ENCODE measurements at regions not wholly inside any gene's neighbourhood (a gene's known extent, or its start where the extent isn't known, plus 50 kb on each side); places are given as distances from the start of the nearest gene placed in this dataset.
"Not testable (repeated sequence)": the region's sequence is repeated elsewhere in the genome, so short reads cannot be mapped to it uniquely, and the experiment has no call there.

DNA sequence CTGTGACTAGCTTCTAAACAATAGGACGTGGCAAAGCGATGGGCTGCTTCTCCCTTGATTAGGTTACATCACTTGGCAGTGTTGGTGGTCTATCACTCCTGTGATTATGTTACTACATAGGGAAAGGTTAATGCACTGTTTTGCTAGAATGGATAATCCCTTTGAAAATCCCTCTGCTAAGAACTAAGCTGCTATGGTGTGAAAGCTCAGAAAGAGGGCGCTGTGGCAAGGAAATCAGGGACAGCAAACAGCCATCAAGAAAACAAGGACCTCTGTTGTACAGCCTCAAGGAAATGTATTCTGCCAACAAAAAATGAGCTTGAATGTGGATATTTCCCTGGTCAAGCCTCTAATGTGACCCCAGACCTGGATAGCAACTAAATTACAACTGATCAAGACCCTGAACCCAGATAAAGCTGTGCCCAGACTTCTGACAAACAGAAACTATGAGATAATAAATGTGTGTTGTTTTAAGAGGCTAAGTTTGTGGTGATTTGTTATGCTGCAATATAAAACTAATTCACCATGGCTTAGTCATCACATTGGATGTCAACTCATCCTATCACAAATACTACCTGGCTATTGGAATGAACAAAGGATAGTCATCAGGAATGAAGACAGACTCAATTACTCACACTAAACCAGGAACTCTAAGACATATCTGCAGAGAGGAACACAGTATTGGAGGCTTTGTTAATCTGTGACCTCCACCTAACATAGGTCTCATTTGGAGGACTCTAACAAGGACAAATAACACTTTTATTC is 1215.9 kb downstream of the EFNA5 start:
- in situ Hi-C loops (cut with HindIII; ENCODE audit: low pct_ligation_motif_present, low sequenced_read_pairs), result no loop called here
- peak; percentile 49 for DNase-seq
- no peaks in the 10 kb centered on the region for H3K27me3 ChIP-seq (replicated peaks)
- no peaks in the 10 kb centered on the region for H3K36me3 ChIP-seq (replicated peaks)
- no peak overlapping the region for H3K4me3 ChIP-seq (ENCODE audit: low read depth, low read length)
- H3K27ac ChIP-seq, result no peak overlapping the region
- TF ChIP-seq, protein P1, sequence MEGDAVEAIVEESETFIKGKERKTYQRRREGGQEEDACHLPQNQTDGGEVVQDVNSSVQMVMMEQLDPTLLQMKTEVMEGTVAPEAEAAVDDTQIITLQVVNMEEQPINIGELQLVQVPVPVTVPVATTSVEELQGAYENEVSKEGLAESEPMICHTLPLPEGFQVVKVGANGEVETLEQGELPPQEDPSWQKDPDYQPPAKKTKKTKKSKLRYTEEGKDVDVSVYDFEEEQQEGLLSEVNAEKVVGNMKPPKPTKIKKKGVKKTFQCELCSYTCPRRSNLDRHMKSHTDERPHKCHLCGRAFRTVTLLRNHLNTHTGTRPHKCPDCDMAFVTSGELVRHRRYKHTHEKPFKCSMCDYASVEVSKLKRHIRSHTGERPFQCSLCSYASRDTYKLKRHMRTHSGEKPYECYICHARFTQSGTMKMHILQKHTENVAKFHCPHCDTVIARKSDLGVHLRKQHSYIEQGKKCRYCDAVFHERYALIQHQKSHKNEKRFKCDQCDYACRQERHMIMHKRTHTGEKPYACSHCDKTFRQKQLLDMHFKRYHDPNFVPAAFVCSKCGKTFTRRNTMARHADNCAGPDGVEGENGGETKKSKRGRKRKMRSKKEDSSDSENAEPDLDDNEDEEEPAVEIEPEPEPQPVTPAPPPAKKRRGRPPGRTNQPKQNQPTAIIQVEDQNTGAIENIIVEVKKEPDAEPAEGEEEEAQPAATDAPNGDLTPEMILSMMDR (IDR thresholded peaks at IDR 0.05; ENCODE audit: low read depth, low read length, missing control alignments), result peak; percentile 79

- Histone ChIP-seq H3K27me3 (replicated peaks) (no peaks in the 10 kb centered on the region), H3K27ac (no peak overlapping the region), H3K4me3 (ENCODE audit: low read depth, low read length) (no peak overlapping the region), H3K36me3 (replicated peaks) (no peaks in the 10 kb centered on the region)
- DNase-seq, result no peak
- in situ Hi-C loops (cut with HindIII; ENCODE audit: low pct_ligation_motif_present, low sequenced_read_pairs), result no loop called here
- TF ChIP-seq, protein P1 (IDR thresholded peaks at IDR 0.05; ENCODE audit: low read depth, low read length, missing control alignments), result no peak
Measured at GRCh38 chr5:106454050-106454449, 1216.7 kb downstream of the EFNA5 start.

DNA sequence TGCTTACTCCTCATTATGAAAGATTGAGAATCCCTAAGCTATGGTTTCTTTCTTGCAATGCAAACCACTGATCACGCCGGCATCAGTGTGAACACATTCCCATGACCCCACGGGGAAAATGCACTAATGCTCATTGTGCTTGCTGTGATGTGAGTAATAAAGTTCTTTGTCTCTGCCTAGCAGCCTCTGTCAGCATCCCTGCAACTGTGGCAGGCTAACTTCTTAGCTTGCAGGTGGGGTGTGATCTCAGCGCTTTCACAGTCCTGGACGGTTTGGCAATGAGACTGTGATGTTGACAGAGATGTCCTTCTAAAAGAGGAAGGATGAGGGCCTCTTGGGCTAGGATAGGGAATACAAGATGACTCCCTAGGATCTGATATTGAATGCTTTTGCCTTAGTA is 1218.7 kb downstream of the EFNA5 start:
- TF ChIP-seq, protein P1 (IDR thresholded peaks at IDR 0.05; ENCODE audit: low read depth, low read length, missing control alignments), result no peak
- Histone ChIP-seq H3K36me3 (replicated peaks) (no peaks in the 10 kb centered on the region), H3K27ac (no peak overlapping the region), H3K4me3 (ENCODE audit: low read depth, low read length) (no peak overlapping the region), H3K27me3 (replicated peaks) (no peaks in the 10 kb centered on the region)
- DNase-seq, result no peak
- in situ Hi-C loops (cut with HindIII; ENCODE audit: low pct_ligation_motif_present, low sequenced_read_pairs), result no loop called here

- Histone ChIP-seq H3K36me3 (replicated peaks) (no peaks in the 10 kb centered on the region), H3K27me3 (replicated peaks) (no peaks in the 10 kb centered on the region), H3K27ac (no peak overlapping the region), H3K4me3 (ENCODE audit: low read depth, low read length) (no peak overlapping the region)
- no peak for DNase-seq
- TF ChIP-seq, protein P1 (IDR thresholded peaks at IDR 0.05; ENCODE audit: low read depth, low read length, missing control alignments), result no peak
- in situ Hi-C loops (cut with HindIII; ENCODE audit: low pct_ligation_motif_present, low sequenced_read_pairs), result no loop called here
Measured at GRCh38 chr5:106443746-106444145, 1227.0 kb downstream of the EFNA5 start.

DNA sequence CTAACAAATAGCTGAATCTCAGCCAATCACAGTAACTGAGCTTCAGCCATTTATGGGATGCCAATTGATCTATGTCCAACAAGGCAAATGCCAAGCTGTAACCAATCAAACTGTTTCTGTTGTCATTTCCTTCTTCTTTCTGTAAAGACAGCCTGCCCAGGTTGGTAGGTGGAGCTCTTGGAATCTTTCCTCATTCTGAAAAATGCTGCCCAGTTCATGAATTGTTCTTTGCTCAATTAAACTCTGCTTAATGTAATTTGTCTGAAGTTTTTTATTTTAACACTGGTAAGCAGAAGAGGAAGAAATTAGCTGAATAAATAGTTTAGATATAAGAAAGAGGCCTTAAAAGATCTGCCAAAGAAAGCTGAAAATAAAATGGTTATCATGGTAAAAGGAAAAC is 1235.6 kb downstream of the EFNA5 start:
- no peak for DNase-seq
- in situ Hi-C loops (cut with HindIII; ENCODE audit: low pct_ligation_motif_present, low sequenced_read_pairs), result no loop called here

GRCh38 chr5:106430733-106431132 is 1240.0 kb downstream of the EFNA5 start:
- H3K27me3 ChIP-seq (replicated peaks); H3K27ac ChIP-seq; H3K4me3 ChIP-seq (ENCODE audit: low read depth, low read length); H3K36me3 ChIP-seq (replicated peaks); in situ Hi-C loops (cut with HindIII; ENCODE audit: low pct_ligation_motif_present, low sequenced_read_pairs); DNase-seq: not testable (repeated sequence)

More for the DNA sequence above, 1235.6 kb downstream of the EFNA5 start:
- no peak overlapping the region for H3K4me3 ChIP-seq (ENCODE audit: low read depth, low read length)
- no peaks in the 10 kb centered on the region for H3K27me3 ChIP-seq (replicated peaks)
- TF ChIP-seq, protein P1 (IDR thresholded peaks at IDR 0.05; ENCODE audit: low read depth, low read length, missing control alignments), result no peak
- no peak overlapping the region for H3K27ac ChIP-seq
- no peaks in the 10 kb centered on the region for H3K36me3 ChIP-seq (replicated peaks)
